Spinal cord (tissue), 9 donors: ENCODE measurements at regions not wholly inside any gene's neighbourhood (a gene's known extent, or its start where the extent isn't known, plus 50 kb on each side); places are given as distances from the start of the nearest gene placed in this dataset.
A peak's percentile ranks its signal among the peaks of the same experiment; 100 is the strongest.
"Not testable (repeated sequence)": the region's sequence is repeated elsewhere in the genome, so short reads cannot be mapped to it uniquely, and the experiment has no call there.

Source experiments
- DNase-seq, 6 donors: peaks; one replicate each; pipeline versions ENCODE4 v3.0.0 to v3.0.0-alpha.2; 2013 to 2015; ENCODE audit warnings: low spot score in 6 of 6, low read depth in 4 of 6
- H3K27ac ChIP-seq: one replicate; pipeline ENCODE4 v1.5.1; 2013; ENCODE audit warnings: low read depth, low read length, control low read depth
- H3K27me3 ChIP-seq: one replicate; pipeline ENCODE4 v1.6.1; 2013; ENCODE audit warnings: low read length; ENCODE audit not compliant: control insufficient read depth, insufficient read depth
- H3K36me3 ChIP-seq: one replicate; pipeline ENCODE4 v1.6.1; 2013; ENCODE audit warnings: low read length; ENCODE audit not compliant: control insufficient read depth, insufficient read depth
- H3K4me1 ChIP-seq: one replicate; pipeline ENCODE4 v1.6.1; 2013; ENCODE audit warnings: low read length; ENCODE audit not compliant: control insufficient read depth, insufficient read depth
- H3K4me3 ChIP-seq: one replicate; pipeline ENCODE4 v1.5.1; 2013; ENCODE audit warnings: low read depth, low read length, control low read depth
- H3K9me3 ChIP-seq: one replicate; pipeline ENCODE4 v1.6.1; 2013; ENCODE audit warnings: low read length; ENCODE audit not compliant: control insufficient read depth, insufficient read depth
- WGBS: methylation state at CpG from one replicate; pipeline ENCODE4 v1.1.5; 2013; ENCODE audit warnings: missing lambda C conversion rate; ENCODE audit not compliant: insufficient coverage; 5-methylcytosine and 5-hydroxymethylcytosine counted together
- donor health status: healthy.

GRCh38 chr18:10142056-10142455 lies 228.2 kb downstream of the VAPA start:
- Histone ChIP-seq H3K4me3 (no peak overlapping the region), H3K36me3 (no peaks in the 10 kb centered on the region), H3K4me1 (peaks cover 30% of the 10 kb centered on the region), H3K27me3 (no peaks in the 10 kb centered on the region), H3K27ac (no peak overlapping the region), H3K9me3 (no peaks in the 10 kb centered on the region)
- DNase-seq, result no peak
- WGBS, result 84% methylated on average over 4 of the region's 7 CpGs

- Histone ChIP-seq H3K27me3 (no peaks in the 10 kb centered on the region), H3K9me3 (no peaks in the 10 kb centered on the region), H3K4me3 (no peak overlapping the region), H3K4me1 (peaks cover 30% of the 10 kb centered on the region), H3K36me3 (no peaks in the 10 kb centered on the region), H3K27ac (no peak overlapping the region)
- DNase-seq, result peak in 1 of 6 donors; percentile 38
- 49% methylated on average over 8 of the region's 14 CpGs for WGBS
Measured at GRCh38 chr18:10142496-10143160, 228.8 kb downstream of the VAPA start.

- 100% methylated on average over 1 of the region's 3 CpGs for WGBS
- DNase-seq, result peak in 1 of 6 donors; percentile 60
- Histone ChIP-seq H3K9me3 (no peaks in the 10 kb centered on the region), H3K27me3 (no peaks in the 10 kb centered on the region), H3K4me1 (peaks cover 30% of the 10 kb centered on the region), H3K36me3 (no peaks in the 10 kb centered on the region), H3K4me3 (no peak overlapping the region), H3K27ac (no peak overlapping the region)
Measured at GRCh38 chr18:10143596-10143995, 229.8 kb downstream of the VAPA start.

GRCh38 chr18:10145546-10145945 lies 231.7 kb downstream of the VAPA start:
- Histone ChIP-seq H3K4me1 (peaks cover 24% of the 10 kb centered on the region), H3K9me3 (no peaks in the 10 kb centered on the region), H3K4me3 (no peak overlapping the region), H3K27ac (no peak overlapping the region), H3K27me3 (no peaks in the 10 kb centered on the region), H3K36me3 (no peaks in the 10 kb centered on the region)
- no peak for DNase-seq
- WGBS, result 66% methylated on average over 4 of the region's 4 CpGs

GRCh38 chr18:10147226-10147625 lies 233.4 kb downstream of the VAPA start:
- 95% methylated on average over 5 of the region's 6 CpGs for WGBS
- Histone ChIP-seq H3K4me3 (no peak overlapping the region), H3K4me1 (peaks cover 14% of the 10 kb centered on the region), H3K27ac (no peak overlapping the region), H3K36me3 (no peaks in the 10 kb centered on the region), H3K9me3 (no peaks in the 10 kb centered on the region), H3K27me3 (no peaks in the 10 kb centered on the region)
- no peak for DNase-seq

GRCh38 chr18:10147752-10148151 lies 233.9 kb downstream of the VAPA start:
- H3K36me3 ChIP-seq, result no peaks in the 10 kb centered on the region
- H3K9me3 ChIP-seq, result no peaks in the 10 kb centered on the region
- DNase-seq, result no peak
- H3K27ac ChIP-seq, result no peak overlapping the region
- peaks cover 9% of the 10 kb centered on the region for H3K4me1 ChIP-seq
- H3K27me3 ChIP-seq, result no peaks in the 10 kb centered on the region
- H3K4me3 ChIP-seq, result no peak overlapping the region
- WGBS, result 88% methylated on average over 6 of the region's 7 CpGs

GRCh38 chr18:10148189-10148929 lies 234.5 kb downstream of the VAPA start:
- WGBS, result 89% methylated on average over 6 of the region's 8 CpGs
- peaks cover 4% of the 10 kb centered on the region for H3K4me1 ChIP-seq
- no peaks in the 10 kb centered on the region for H3K9me3 ChIP-seq
- H3K27ac ChIP-seq, result no peak overlapping the region
- no peaks in the 10 kb centered on the region for H3K36me3 ChIP-seq
- no peaks in the 10 kb centered on the region for H3K27me3 ChIP-seq
- no peak overlapping the region for H3K4me3 ChIP-seq
- no peak for DNase-seq

- Histone ChIP-seq H3K4me3 (no peak overlapping the region), H3K27me3 (no peaks in the 10 kb centered on the region), H3K36me3 (no peaks in the 10 kb centered on the region), H3K9me3 (no peaks in the 10 kb centered on the region), H3K4me1 (no peaks in the 10 kb centered on the region), H3K27ac (no peak overlapping the region)
- WGBS, result 100% methylated on average over 5 of the region's 9 CpGs
- no peak for DNase-seq
Measured at GRCh38 chr18:10149768-10150556, 236.1 kb downstream of the VAPA start.

- H3K9me3 ChIP-seq, DNase-seq, H3K4me3 ChIP-seq, H3K27me3 ChIP-seq, H3K4me1 ChIP-seq, H3K27ac ChIP-seq, H3K36me3 ChIP-seq: not testable (repeated sequence)
- WGBS, result 85% methylated on average over 14 of the region's 17 CpGs
Measured at GRCh38 chr18:10150576-10150975, 236.8 kb downstream of the VAPA start.
